HepG2 (cell line): ENCODE measurements at regions not wholly inside any gene's neighbourhood (a gene's known extent, or its start where the extent isn't known, plus 50 kb on each side); places are given as distances from the start of the nearest gene placed in this dataset.

Experiments used
- ATAC-seq: fragments of 200-7000 bp; cut with Tn5 transposase; 3 replicates; pipeline ENCODE4 v1.9.1; 2020; ENCODE audit warnings: mild to moderate bottlenecking, moderate library complexity
- BruUV-seq: library from RNA; stranded (reverse); fragments of 400-500 nt; replicated peaks from 2 replicates; lab custom pipeline; 2021; lab: Mats Ljungman, UMichigan
- CTCF ChIA-PET: fragments of 300-600 bp; formaldehyde crosslinking; extraction: SDS; loops from one replicate; lab custom pipeline; 2021; ENCODE audit warnings: low total read pairs, inconsistent platforms, low intra/inter-chr PET ratio; lab: Yijun Ruan, JAX
- POLR2A ChIA-PET: fragments of 350-600 bp; sonication (Branson Sonifier 250); formaldehyde crosslinking; loops from one replicate; lab custom pipeline; 2020; ENCODE audit warnings: antibody characterized with exemption, inconsistent platforms; lab: Yijun Ruan, JAX
- DNase-seq: peaks from one replicate; pipeline ENCODE4 v3.0.0-alpha.2; 2015; ENCODE audit warnings: low spot score
- FAIRE-seq: peaks from 3 replicates; lab custom pipeline; 2011; peaks lifted over from hg19 to GRCh38; lab: Jason Lieb, UNC
- H2AFZ ChIP-seq: one replicate; pipeline ENCODE4 v1.6.1; 2011; ENCODE audit warnings: low read length, inconsistent platforms
- H3K27ac ChIP-seq: fragments of 300-600 bp; 3 replicates; pipeline ENCODE4 v1.8.0; 2011; ENCODE audit warnings: mixed run types, mild to moderate bottlenecking, mixed read lengths, low read length, inconsistent platforms; ENCODE audit not compliant: insufficient read depth; ENCODE audit errors: extremely low read length
- H3K27me3 ChIP-seq, 2 experiments: fragments of 200-600 bp in 1 of 2; 2 replicates in 1 of 2; 3 replicates in 1 of 2; pipeline versions ENCODE4 v1.6.0 to v1.8.0; 2011; ENCODE audit warnings: low read length in 2 of 2, mild to moderate bottlenecking in 2 of 2, moderate library complexity in 2 of 2, inconsistent platforms in 1 of 2; ENCODE audit not compliant: insufficient read depth in 2 of 2, control insufficient read depth in 1 of 2
- H3K36me3 ChIP-seq, 2 experiments: fragments of 200-600 bp in 1 of 2; replicated peaks in 1 of 2; 2 replicates in 1 of 2; 3 replicates in 1 of 2; pipeline versions ENCODE4 v1.5.1 to v1.8.0; 2011; ENCODE audit warnings: low read length in 2 of 2, inconsistent platforms in 1 of 2; ENCODE audit not compliant: insufficient read depth in 2 of 2, control insufficient read depth in 1 of 2
- H3K4me1 ChIP-seq: 2 replicates; pipeline ENCODE4 v1.5.1; 2012; ENCODE audit warnings: low read length, inconsistent platforms; ENCODE audit not compliant: insufficient read depth
- H3K4me2 ChIP-seq: 2 replicates; pipeline ENCODE4 v1.6.0; 2011; ENCODE audit warnings: low read depth, low read length, inconsistent platforms
- H3K4me3 ChIP-seq, 3 experiments: fragments of 200-600 bp in 1 of 3; sonication (generic), shearing (Covaris generic) in 1 of 3; replicated peaks in 1 of 3; 2 replicates each; pipeline ENCODE4 v1.5.1; 2011 to 2016; ENCODE audit warnings: low read length in 3 of 3, inconsistent platforms in 2 of 3, low read depth in 2 of 3, mild to moderate bottlenecking in 2 of 3, control low read depth in 1 of 3, mixed read lengths in 1 of 3; ENCODE audit not compliant: insufficient read depth in 1 of 3
- H3K79me2 ChIP-seq: one replicate; pipeline ENCODE4 v1.6.1; 2011; ENCODE audit warnings: low read length, inconsistent platforms; ENCODE audit not compliant: insufficient read depth
- H3K9ac ChIP-seq: 2 replicates; pipeline ENCODE4 v1.6.0; 2011; ENCODE audit warnings: mild to moderate bottlenecking, low read depth, low read length, inconsistent platforms; ENCODE audit not compliant: insufficient read depth
- H3K9me3 ChIP-seq: 2 replicates; pipeline ENCODE4 v1.5.1; 2012; ENCODE audit warnings: mild to moderate bottlenecking, low read length
- H4K20me1 ChIP-seq: 2 replicates; pipeline ENCODE4 v1.6.0; 2011; ENCODE audit warnings: inconsistent platforms, mild to moderate bottlenecking, low read length, moderate library complexity; ENCODE audit not compliant: insufficient read depth
- ATRX ChIP-seq: sonication (generic); formaldehyde crosslinking; IDR thresholded peaks from 2 replicates; pipeline ENCODE4 v1.4.0; 2020; ENCODE audit warnings: missing genetic modification reagents, borderline replicate concordance
- CCDC6 ChIP-seq: sonication (generic); formaldehyde crosslinking; IDR thresholded peaks from 2 replicates; pipeline ENCODE4 v1.8.1; 2022; ENCODE audit warnings: mild to moderate bottlenecking, missing genetic modification reagents, moderate library complexity
- CREB1 ChIP-seq, 2 experiments: fragments of 450-650 bp in 1 of 2; IDR thresholded peaks; 2 replicates each; pipeline ENCODE4 v1.6.1; 2016 to 2017; ENCODE audit warnings: control low read depth in 1 of 2, mild to moderate bottlenecking in 1 of 2, missing compliant biosample characterization in 1 of 2, missing genetic modification characterization in 1 of 2
- HNF4A ChIP-seq: sonication (generic); formaldehyde crosslinking; IDR thresholded peaks from 2 replicates; pipeline ENCODE4 v1.4.0; 2020; ENCODE audit warnings: missing genetic modification reagents
- HOXA3 ChIP-seq: sonication (generic); formaldehyde crosslinking; IDR thresholded peaks from 2 replicates; pipeline ENCODE4 v1.5.0; 2020; ENCODE audit warnings: missing genetic modification reagents
- REL ChIP-seq: sonication (generic); formaldehyde crosslinking; conservative IDR thresholded peaks from 2 replicates; pipeline ENCODE4 v1.8.0; 2022; ENCODE audit warnings: mild to moderate bottlenecking, missing genetic modification reagents, moderate library complexity
- TGIF2 ChIP-seq: IDR thresholded peaks from 2 replicates; pipeline ENCODE4 v1.6.1; 2016; ENCODE audit warnings: control low read depth, missing compliant biosample characterization
- TP53 ChIP-seq: sonication (generic); formaldehyde crosslinking; conservative IDR thresholded peaks from 2 replicates; pipeline ENCODE4 v1.4.0; 2020; ENCODE audit warnings: missing genetic modification reagents
- TRIM22 ChIP-seq: fragments of 450-650 bp; IDR thresholded peaks from 2 replicates; pipeline ENCODE4 v1.6.1; 2017
- ZBTB42 ChIP-seq: sonication (generic); formaldehyde crosslinking; IDR thresholded peaks from 2 replicates; pipeline ENCODE4 v1.5.0; 2020; ENCODE audit warnings: mild to moderate bottlenecking, missing genetic modification reagents
- ZFP36L2 ChIP-seq: sonication (generic); formaldehyde crosslinking; IDR thresholded peaks from 2 replicates; pipeline ENCODE4 v1.4.0; 2020; ENCODE audit warnings: missing genetic modification reagents
- ZNF563 ChIP-seq: sonication (generic); formaldehyde crosslinking; IDR thresholded peaks from 2 replicates; pipeline ENCODE4 v1.8.0; 2022; ENCODE audit warnings: mild to moderate bottlenecking, moderate library complexity, missing genetic modification reagents
- ZNF629 ChIP-seq: sonication (generic); formaldehyde crosslinking; conservative IDR thresholded peaks from 2 replicates; pipeline ENCODE4 v1.5.0; 2020; ENCODE audit warnings: missing genetic modification reagents
- WGBS: methylation state at CpG from one replicate; pipeline ENCODE4 v1.1.6; 2017; ENCODE audit warnings: low lambda C conversion rate; 5-methylcytosine and 5-hydroxymethylcytosine counted together
- in situ Hi-C: cut with HindIII; loops from 2 replicates; pipeline ENCODE4 v1.10.0; 2017; ENCODE audit warnings: low pct_unique_long_range_greater_than_20kb; ENCODE audit not compliant: extremely low pct_ligation_motif_present
- intact Hi-C: fragments of 100-400 bp; cut with micrococcal nuclease; formaldehyde crosslinking; loops from one replicate; pipeline ENCODE4 v1.10.0; 2022; ENCODE audit not compliant: unreplicated experiment
- TF ChIP-seq, protein P1 (sequence below): sonication (generic); formaldehyde crosslinking; IDR thresholded peaks from 2 replicates; pipeline ENCODE4 v1.8.1; 2023; ENCODE audit warnings: mild to moderate bottlenecking, inconsistent platforms, moderate library complexity, missing genetic modification reagents, borderline replicate concordance
- TF ChIP-seq, protein P2 (sequence below): sonication (generic); formaldehyde crosslinking; IDR thresholded peaks from 2 replicates; pipeline ENCODE4 v1.8.0; 2022; ENCODE audit warnings: mild to moderate bottlenecking, missing genetic modification reagents, moderate library complexity

DNA sequence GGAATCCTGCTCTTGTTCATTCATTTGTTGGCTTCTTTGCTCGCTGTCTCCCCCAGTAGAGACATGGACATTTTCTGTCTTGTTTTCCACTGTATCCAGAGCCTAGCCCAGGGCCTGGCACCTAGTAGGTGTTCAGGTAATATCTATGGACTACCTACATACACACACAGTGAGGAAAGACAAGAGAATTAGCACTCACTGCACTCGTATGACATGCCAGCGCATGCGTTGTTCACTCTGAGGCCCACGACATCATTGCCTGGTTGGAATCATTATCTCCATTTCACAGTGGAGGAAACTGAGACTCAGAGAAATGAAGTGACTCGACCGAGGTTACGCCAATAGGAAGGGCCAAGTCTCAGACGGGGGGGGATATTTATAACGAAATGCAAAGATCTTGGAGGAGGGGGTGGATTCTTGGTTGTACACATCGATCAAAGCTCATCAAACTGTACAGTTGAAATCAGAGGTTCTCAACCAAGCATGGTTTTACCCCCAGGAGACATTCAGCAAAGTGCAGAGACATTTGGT lies 140.1 kb upstream of the PTPN1 start (continued):
- TF ChIP-seq, protein P1, sequence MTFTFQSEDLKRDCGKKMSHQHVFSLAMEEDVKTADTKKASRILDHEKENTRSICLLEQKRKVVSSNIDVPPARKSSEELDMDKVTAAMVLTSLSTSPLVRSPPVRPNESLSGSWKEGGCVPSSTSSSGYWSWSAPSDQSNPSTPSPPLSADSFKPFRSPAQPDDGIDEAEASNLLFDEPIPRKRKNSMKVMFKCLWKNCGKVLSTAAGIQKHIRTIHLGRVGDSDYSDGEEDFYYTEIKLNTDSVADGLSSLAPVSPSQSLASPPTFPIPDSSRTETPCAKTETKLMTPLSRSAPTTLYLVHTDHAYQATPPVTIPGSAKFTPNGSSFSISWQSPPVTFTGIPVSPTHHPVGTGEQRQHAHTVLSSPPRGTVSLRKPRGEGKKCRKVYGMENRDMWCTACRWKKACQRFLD (CRISPR knock-in tag): no peak
- peak; percentile 22; the same call in 1 of the 2 replicates for TF ChIP-seq CCDC6 (CRISPR knock-in tag)
- peak; percentile 59; the same call in 1 of the 2 replicates for TF ChIP-seq REL

DNA sequence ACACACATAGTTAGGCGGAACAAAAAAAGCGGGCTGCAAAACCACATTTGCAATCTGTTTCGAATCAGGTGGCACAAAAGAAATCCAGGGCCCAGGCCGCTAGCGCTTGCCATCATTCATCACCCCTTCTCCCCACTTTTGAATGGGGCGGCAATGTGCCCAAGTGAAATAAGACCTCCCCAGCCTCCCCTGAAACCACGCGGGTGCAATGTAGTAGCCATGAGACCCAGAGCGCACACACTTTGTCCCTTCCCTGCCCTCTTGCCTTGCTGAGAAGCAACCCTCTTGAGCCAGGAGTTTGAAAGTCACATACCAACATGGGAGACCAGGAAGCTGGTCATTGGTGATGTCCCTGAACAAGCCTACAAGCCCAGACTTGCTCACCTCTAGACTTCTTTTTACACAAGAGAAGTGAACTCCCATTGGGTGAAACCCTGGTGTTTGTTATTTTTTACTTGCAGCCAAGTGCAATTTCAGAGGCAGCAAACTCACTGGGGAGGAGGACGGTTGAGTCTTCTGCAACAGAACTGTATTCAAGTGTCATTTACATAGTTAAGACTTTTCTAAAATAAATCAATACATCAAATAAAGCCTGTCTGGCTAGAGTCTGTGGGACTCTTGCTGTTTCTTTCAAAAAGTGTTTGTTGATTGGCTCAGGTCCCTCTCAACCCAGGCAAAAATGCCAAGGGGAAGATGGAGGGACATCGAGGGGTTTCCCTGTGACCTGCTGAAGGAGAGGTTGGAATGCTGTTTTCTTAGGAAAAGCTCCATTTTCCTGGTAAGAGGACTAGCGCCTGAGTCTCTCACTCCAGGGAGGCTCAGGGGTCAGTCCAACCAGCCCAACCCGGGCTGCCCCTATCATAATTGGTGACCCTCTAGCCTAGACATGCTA lies 138.1 kb upstream of the PTPN1 start:
- Histone ChIP-seq H3K9ac (no peak overlapping the region), H3K27ac (peak overlapping the region; percentile 45), H3K4me1 (peaks cover 83% of the 10 kb centered on the region), H4K20me1 (no peaks in the 10 kb centered on the region), H3K4me3 (no peak overlapping the region), H3K4me2 (peak overlapping the region; percentile 29), H3K36me3 (no peaks in the 10 kb centered on the region), H3K79me2 (no peaks in the 10 kb centered on the region), H3K9me3 (no peaks in the 10 kb centered on the region), H3K27me3 (no peaks in the 10 kb centered on the region), H2AFZ (peak overlapping the region; percentile 29)
- BruUV-seq: TSS peak; percentile 77
- ChIA-PET CTCF (no interaction called here), POLR2A (interaction anchor here (0.7 to 2.6 kb wide), 12 partner anchors 11 to 183 kb away, joined by 3 to 17 read pairs (median 4); no protein-coding TSS in a partner anchor)
- DNase-seq (peak; percentile 55), ATAC-seq (peak; percentile 2; the same call in 1 of the 3 replicates), FAIRE-seq (no peak)
- in situ Hi-C loops: no loop called here
- 72% methylated on average over 13 of the region's 13 CpGs for WGBS
- intact Hi-C loops: no loop called here
- TF ChIP-seq ZNF563 (CRISPR knock-in tag): no peak
- TF ChIP-seq ZBTB42 (CRISPR knock-in tag): no peak
- TF ChIP-seq, protein P2, sequence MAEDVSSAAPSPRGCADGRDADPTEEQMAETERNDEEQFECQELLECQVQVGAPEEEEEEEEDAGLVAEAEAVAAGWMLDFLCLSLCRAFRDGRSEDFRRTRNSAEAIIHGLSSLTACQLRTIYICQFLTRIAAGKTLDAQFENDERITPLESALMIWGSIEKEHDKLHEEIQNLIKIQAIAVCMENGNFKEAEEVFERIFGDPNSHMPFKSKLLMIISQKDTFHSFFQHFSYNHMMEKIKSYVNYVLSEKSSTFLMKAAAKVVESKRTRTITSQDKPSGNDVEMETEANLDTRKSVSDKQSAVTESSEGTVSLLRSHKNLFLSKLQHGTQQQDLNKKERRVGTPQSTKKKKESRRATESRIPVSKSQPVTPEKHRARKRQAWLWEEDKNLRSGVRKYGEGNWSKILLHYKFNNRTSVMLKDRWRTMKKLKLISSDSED (CRISPR knock-in tag): no peak
- no peak for TF ChIP-seq CREB1 (IDR thresholded peaks at IDR 0.05)
- no peak for TF ChIP-seq CREB1 (CRISPR knock-in tag; IDR thresholded peaks at IDR 0.05)
- 0 out of 2 replicates have a peak, but pooled peaks have one; percentile 12 for TF ChIP-seq HOXA3 (CRISPR knock-in tag)
- TF ChIP-seq ZFP36L2 (CRISPR knock-in tag): no peak
- TF ChIP-seq TGIF2 (CRISPR knock-in tag): no peak
- TF ChIP-seq ZNF629 (CRISPR knock-in tag): no peak; the same call in 1 of the 2 replicates
- TF ChIP-seq TRIM22: no peak
- 0 out of 2 replicates have a peak, but pooled peaks have one; percentile 11 for TF ChIP-seq HNF4A (CRISPR knock-in tag)
- TF ChIP-seq TP53 (CRISPR knock-in tag): peak; percentile 96
- no peak for TF ChIP-seq ATRX
